SK-N-SH (cell line): ENCODE measurements at regions not wholly inside any gene's neighbourhood (a gene's known extent, or its start where the extent isn't known, plus 50 kb on each side); places are given as distances from the start of the nearest gene placed in this dataset.

Experiments used
- CHD2 ChIP-seq: fragments of 150-350 bp; IDR thresholded peaks from 2 replicates; pipeline ENCODE4 v1.6.1; 2018; ENCODE audit warnings: low read length; ENCODE audit not compliant: partially characterized antibody
- CTCF ChIP-seq: fragments of 200-600 bp; sonication (generic); IDR thresholded peaks from 2 replicates; pipeline ENCODE4 v1.6.1; 2017; ENCODE audit warnings: antibody characterized with exemption, mild to moderate bottlenecking, moderate library complexity
- EP300 ChIP-seq, 2 experiments: IDR thresholded peaks; 2 replicates each; pipeline versions ENCODE4 v1.4.0 to v1.6.1; 2012; ENCODE audit warnings: borderline replicate concordance in 1 of 2, low read depth in 1 of 2, low read length in 1 of 2
- FOXM1 ChIP-seq: IDR thresholded peaks from 2 replicates; pipeline ENCODE4 v1.4.0; 2012; ENCODE audit warnings: low read depth, mild to moderate bottlenecking
- GABPA ChIP-seq: IDR thresholded peaks from 2 replicates; pipeline ENCODE4 v1.4.0; 2012; ENCODE audit warnings: low read depth, mild to moderate bottlenecking
- MAX ChIP-seq: IDR thresholded peaks from 2 replicates; pipeline ENCODE4 v1.4.0; 2012; ENCODE audit warnings: low read depth
- PBX3 ChIP-seq: IDR thresholded peaks from 2 replicates; pipeline ENCODE4; 2012
- POLR2AphosphoS5 ChIP-seq: IDR thresholded peaks from 2 replicates; pipeline ENCODE4 v1.6.1; 2012; ENCODE audit warnings: low read depth, low read length
- REST ChIP-seq: IDR thresholded peaks from 2 replicates; pipeline ENCODE4 v1.6.1; 2012; ENCODE audit warnings: mild to moderate bottlenecking, low read depth, low read length, moderate library complexity
- RFX5 ChIP-seq: IDR thresholded peaks from 2 replicates; pipeline ENCODE4 v1.6.1; 2012; ENCODE audit warnings: mild to moderate bottlenecking, improper control_type of control experiment, low read length
- USF2 ChIP-seq: fragments of 150-350 bp; IDR thresholded peaks from 2 replicates; pipeline ENCODE4 v1.6.1; 2017; ENCODE audit warnings: antibody characterized with exemption, low read length, low read depth, borderline replicate concordance
- YY1 ChIP-seq: IDR thresholded peaks from 2 replicates; pipeline ENCODE4 v1.4.0; 2012; ENCODE audit warnings: low read depth, mild to moderate bottlenecking

GRCh38 chr1:101460739-101461138, 223.9 kb downstream of the S1PR1 start:
- TF ChIP-seq EP300 (IDR thresholded peaks at IDR 0.05; ENCODE audit: borderline replicate concordance in 1 of 2, low read depth in 1 of 2, low read length in 1 of 2) (no peak), POLR2AphosphoS5 (no peak), MAX (no peak), CTCF (no peak), GABPA (no peak), CHD2 (no peak), FOXM1 (no peak), RFX5 (no peak), PBX3 (no peak), YY1 (no peak), USF2 (no peak), REST (no peak)
